Adipocyte (in vitro differentiated cells): ENCODE measurements at regions not wholly inside any gene's neighbourhood (a gene's known extent, or its start where the extent isn't known, plus 50 kb on each side); places are given as distances from the start of the nearest gene placed in this dataset.
"Not testable (repeated sequence)": the region's sequence is repeated elsewhere in the genome, so short reads cannot be mapped to it uniquely, and the experiment has no call there.

Experiments used
- DNase-seq: peaks from one replicate; pipeline ENCODE4 v3.0.0-alpha.2; 2015; ENCODE audit warnings: low read depth
- H3K27me3 ChIP-seq: replicated peaks from 2 replicates; pipeline ENCODE4 v1.7.0; 2013; ENCODE audit warnings: mild to moderate bottlenecking, low read length, moderate library complexity; ENCODE audit not compliant: control insufficient read depth, insufficient read depth
- H3K36me3 ChIP-seq: 2 replicates; pipeline ENCODE4 v1.7.0; 2013; ENCODE audit warnings: low read length, mild to moderate bottlenecking, moderate library complexity; ENCODE audit not compliant: control insufficient read depth, insufficient read depth, severe bottlenecking
- H3K4me1 ChIP-seq: 2 replicates; pipeline ENCODE4 v1.7.0; 2013; ENCODE audit warnings: mild to moderate bottlenecking, low read length, moderate library complexity; ENCODE audit not compliant: control insufficient read depth, insufficient read depth
- H3K4me3 ChIP-seq: 2 replicates; pipeline ENCODE4 v1.7.0; 2013; ENCODE audit warnings: mild to moderate bottlenecking, low read length, moderate library complexity
- H3K9ac ChIP-seq: 2 replicates; pipeline ENCODE4 v1.7.0; 2013; ENCODE audit warnings: mild to moderate bottlenecking, low read length, moderate library complexity
- H3K9me3 ChIP-seq: 2 replicates; pipeline ENCODE4 v1.7.0; 2013; ENCODE audit warnings: mild to moderate bottlenecking, low read length, moderate library complexity; ENCODE audit not compliant: control insufficient read depth

DNA sequence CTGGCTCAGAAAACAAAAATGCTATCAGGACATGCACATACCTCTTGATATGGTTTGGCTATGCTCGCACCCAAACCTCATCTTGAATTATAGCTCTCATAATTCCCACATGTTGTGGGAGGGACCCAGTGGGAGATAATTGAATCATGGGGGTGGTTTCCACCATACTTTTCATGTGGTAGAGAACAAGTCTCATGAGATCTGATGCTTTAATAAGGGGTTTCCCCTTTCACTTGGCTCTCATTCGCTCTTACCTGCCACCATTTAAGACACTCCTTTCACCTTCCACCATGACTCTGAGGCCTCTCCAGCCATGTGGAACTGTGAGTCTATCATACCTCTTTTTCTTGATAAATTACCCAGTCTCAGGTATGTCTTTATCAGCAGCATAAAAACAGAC lies 958.6 kb downstream of the TRAM1L1 start:
- no peak for DNase-seq
- Histone ChIP-seq H3K27me3 (no peaks in the 10 kb centered on the region), H3K4me3 (no peak overlapping the region), H3K9ac (no peak overlapping the region), H3K9me3 (no peaks in the 10 kb centered on the region), H3K4me1 (peaks cover 9% of the 10 kb centered on the region), H3K36me3 (no peaks in the 10 kb centered on the region)

DNA sequence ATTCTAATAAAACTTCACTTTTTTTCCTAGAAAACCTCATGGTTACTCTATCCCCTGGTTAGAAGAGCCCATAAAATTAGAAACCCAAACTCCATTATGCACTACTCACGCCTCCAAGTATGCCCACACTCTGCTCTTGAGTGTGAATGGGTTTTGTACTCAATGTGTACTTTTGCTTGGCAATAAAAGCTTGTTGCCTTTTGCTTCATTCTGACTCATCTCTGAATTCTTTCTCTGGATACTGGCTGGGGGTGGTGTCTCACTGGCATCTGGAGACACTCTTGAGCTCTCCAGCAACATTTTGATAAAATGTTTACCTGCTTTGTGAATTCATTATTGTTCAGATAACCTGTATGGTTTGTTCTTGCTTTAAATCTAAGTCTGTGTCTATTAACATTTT lies 963.3 kb downstream of the TRAM1L1 start:
- no peaks in the 10 kb centered on the region for H3K27me3 ChIP-seq
- peaks cover 11% of the 10 kb centered on the region for H3K4me1 ChIP-seq
- no peak overlapping the region for H3K9ac ChIP-seq
- no peaks in the 10 kb centered on the region for H3K36me3 ChIP-seq
- no peak overlapping the region for H3K4me3 ChIP-seq
- DNase-seq: peak; percentile 7
- H3K9me3 ChIP-seq: no peaks in the 10 kb centered on the region

DNA sequence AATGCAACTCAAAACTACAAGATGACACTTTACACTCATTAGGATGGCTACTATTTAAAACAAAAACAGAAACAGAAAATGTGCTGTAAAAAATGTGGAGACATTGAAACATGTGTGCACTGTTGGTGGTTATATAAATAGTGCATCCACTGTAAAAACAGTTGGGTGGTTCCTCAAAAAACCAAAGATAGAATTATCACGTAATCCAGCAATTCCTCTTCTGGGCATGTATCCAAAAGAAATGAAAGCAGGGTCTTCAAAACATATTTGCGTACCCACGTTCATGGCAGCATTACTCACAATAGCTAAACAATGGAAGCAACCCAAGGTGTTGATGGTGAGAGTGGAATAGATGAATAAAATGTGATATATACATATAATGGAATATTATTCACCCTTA lies 967.2 kb downstream of the TRAM1L1 start:
- H3K4me3 ChIP-seq: no peak overlapping the region
- no peaks in the 10 kb centered on the region for H3K9me3 ChIP-seq
- peaks cover 11% of the 10 kb centered on the region for H3K4me1 ChIP-seq
- no peaks in the 10 kb centered on the region for H3K27me3 ChIP-seq
- DNase-seq: no peak
- H3K9ac ChIP-seq: no peak overlapping the region
- H3K36me3 ChIP-seq: no peaks in the 10 kb centered on the region

DNA sequence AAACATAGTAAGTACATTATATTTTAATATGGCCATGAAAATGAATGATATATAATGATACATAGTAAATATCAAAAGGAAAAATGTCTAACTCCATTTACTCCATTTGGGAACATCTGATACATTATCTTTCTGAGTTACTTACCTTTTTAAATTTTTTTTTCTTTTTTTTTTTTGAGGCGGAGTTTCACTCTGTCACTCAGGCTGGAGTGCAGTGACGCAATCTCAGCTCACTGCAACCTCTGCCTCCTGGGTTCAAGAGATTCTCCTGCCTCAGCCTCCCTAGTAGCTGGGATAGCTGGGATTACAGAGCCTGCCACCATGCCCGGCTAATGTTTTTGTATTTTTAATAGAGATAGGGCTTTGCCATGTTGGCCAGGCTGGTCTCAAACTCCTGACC lies 972.5 kb downstream of the TRAM1L1 start:
- not testable (repeated sequence) for H3K36me3 ChIP-seq, H3K4me3 ChIP-seq, H3K27me3 ChIP-seq, H3K4me1 ChIP-seq, H3K9ac ChIP-seq, H3K9me3 ChIP-seq, DNase-seq

DNA sequence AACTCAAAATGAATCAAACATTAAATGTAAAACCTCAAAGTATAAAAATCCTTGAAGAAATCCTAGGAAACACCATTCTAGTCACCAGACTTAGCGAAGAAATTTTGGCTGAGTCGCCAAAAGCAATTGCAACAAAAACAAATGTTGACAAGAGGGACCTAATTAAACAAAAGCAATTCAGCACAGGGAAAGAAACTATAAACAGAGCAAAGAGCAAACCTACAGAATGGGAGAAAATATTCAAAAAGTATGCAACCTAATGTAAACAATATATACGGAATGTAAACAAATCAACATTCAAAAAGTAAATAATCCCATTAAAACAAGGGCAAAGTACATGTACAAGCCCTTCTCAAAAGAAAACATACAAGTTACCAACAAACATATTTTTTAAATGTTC lies 974.7 kb downstream of the TRAM1L1 start:
- Histone ChIP-seq H3K9ac (no peak overlapping the region), H3K4me3 (no peak overlapping the region), H3K27me3 (no peaks in the 10 kb centered on the region), H3K9me3 (no peaks in the 10 kb centered on the region), H3K4me1 (no peaks in the 10 kb centered on the region), H3K36me3 (no peaks in the 10 kb centered on the region)
- no peak for DNase-seq

DNA sequence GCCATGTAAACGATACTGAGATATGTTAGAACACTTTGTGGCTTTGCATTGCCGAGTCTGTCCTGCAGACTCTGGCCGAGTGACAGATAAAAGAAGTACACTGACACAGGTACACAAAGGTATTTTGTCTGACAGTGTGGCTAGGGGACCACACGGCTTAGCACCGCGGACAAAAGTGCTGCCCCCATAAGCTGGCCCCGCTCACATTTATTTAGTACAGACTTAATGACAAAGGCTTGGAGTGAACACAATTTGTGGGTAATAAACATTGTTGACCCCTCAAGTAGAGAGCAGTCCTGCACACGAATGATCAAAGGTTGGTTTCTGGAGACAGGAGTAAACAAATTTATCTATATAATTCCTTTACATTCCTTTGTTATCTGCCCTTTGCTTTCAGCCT lies 976.8 kb downstream of the TRAM1L1 start:
- H3K9me3 ChIP-seq: no peaks in the 10 kb centered on the region
- H3K9ac ChIP-seq: no peak overlapping the region
- H3K4me1 ChIP-seq: no peaks in the 10 kb centered on the region
- no peaks in the 10 kb centered on the region for H3K27me3 ChIP-seq
- no peak overlapping the region for H3K4me3 ChIP-seq
- DNase-seq: no peak
- no peaks in the 10 kb centered on the region for H3K36me3 ChIP-seq

DNA sequence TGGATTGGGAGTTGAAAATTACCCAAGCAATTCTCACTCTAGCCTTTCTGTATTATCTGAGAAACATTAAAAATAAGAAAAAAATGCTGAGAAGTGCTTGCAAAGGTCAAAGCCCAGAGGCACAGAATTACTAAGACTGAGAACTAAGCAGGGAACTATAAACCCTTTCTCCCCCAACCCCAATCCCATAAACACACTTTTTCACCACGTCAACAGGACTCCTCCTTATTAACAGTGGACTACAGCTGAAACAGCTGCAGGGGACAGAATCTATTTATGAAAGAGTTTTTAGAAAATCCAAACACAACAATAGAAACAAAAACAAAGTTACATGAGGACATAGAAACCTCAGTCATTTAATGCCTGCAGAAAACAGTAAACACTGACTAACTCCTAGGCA lies 984.1 kb downstream of the TRAM1L1 start:
- no peaks in the 10 kb centered on the region for H3K36me3 ChIP-seq
- no peak overlapping the region for H3K9ac ChIP-seq
- no peak overlapping the region for H3K4me3 ChIP-seq
- no peak for DNase-seq
- peaks cover 13% of the 10 kb centered on the region for H3K9me3 ChIP-seq
- H3K27me3 ChIP-seq: no peaks in the 10 kb centered on the region
- no peaks in the 10 kb centered on the region for H3K4me1 ChIP-seq

DNA sequence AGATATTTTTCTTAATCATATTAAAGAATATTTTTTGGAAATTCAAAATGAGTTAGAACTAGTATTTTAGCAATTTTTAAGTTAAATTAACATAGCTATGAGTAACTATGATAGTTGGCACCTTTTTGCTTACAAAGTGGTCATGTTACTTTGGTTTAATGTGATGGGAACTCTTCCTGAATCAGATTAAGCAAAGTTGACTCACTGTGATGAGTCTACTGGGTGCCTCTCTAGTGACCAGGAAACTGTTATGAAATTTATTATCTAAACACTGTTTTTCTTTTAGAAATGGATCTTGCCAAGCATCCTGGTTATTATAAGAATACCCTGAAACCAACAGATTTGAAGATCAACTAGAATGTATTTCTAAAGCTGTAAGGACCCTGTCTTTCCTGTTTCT lies 985.8 kb downstream of the TRAM1L1 start:
- no peak overlapping the region for H3K4me3 ChIP-seq
- peaks cover 13% of the 10 kb centered on the region for H3K9me3 ChIP-seq
- no peak for DNase-seq
- no peak overlapping the region for H3K9ac ChIP-seq
- H3K27me3 ChIP-seq: no peaks in the 10 kb centered on the region
- no peaks in the 10 kb centered on the region for H3K36me3 ChIP-seq
- H3K4me1 ChIP-seq: no peaks in the 10 kb centered on the region

DNA sequence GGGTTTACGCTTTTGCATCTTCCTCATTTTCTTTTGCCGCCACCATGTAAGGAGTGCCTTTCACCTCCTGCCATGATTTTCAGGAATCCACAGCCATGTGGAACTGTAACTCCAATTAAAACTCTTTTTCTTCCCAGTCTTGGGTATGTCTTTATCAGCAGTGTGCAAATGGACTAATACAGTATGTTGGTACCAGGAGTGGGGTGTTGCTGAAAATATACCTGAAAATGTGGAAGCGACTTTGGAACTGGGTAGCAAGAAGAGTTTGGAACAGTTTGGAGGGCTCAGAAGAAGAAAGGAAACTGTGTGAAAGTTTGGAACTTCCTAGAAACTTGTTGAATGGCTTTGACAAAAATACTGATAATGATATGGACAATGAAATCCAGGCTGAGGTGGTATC lies 983.9 kb upstream of the NDST4 start:
- H3K4me3 ChIP-seq, H3K9ac ChIP-seq, H3K27me3 ChIP-seq, DNase-seq, H3K4me1 ChIP-seq, H3K36me3 ChIP-seq: not testable (repeated sequence)
- H3K9me3 ChIP-seq: peaks cover 13% of the 10 kb centered on the region

DNA sequence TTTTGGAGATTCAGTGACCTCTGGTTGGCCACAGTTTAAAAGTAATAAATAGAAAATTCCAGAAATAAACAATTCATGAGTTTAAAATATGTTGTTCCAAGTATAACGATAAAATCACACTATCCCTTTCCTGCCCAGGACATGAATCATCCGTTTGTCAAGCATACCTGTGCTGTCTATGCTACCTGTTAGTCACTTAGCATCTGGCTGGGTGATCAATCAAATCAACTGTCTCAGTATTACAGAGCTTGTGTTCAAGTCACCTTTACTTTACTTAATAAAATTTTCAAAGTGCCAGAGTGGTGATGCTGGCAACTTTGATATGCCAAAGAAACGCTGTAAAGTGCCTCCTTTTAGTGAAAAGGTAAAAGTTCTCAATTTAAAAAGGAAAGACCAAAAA lies 979.5 kb upstream of the NDST4 start:
- no peaks in the 10 kb centered on the region for H3K4me1 ChIP-seq
- H3K4me3 ChIP-seq: no peak overlapping the region
- H3K9me3 ChIP-seq: peaks cover 13% of the 10 kb centered on the region
- no peaks in the 10 kb centered on the region for H3K27me3 ChIP-seq
- no peaks in the 10 kb centered on the region for H3K36me3 ChIP-seq
- no peak overlapping the region for H3K9ac ChIP-seq
- DNase-seq: no peak

DNA sequence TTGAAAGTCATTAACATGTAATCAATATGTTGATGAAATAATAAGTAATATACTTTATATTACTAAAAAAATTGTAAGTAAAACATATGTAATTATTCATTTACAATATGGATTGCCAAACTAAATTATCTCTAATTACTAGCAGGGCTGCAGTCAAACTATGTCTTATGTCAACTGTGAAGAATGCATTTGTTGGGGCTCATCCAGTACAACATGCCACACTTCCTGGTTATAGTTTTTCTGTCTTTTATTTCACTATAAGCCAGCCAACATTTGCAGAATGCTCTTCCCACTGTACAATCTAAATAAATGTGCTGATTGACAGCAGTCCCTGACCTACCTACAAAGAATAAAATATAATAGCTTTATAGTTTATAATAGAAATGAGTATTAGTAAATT lies 975.4 kb upstream of the NDST4 start:
- peak; percentile 38 for DNase-seq
- H3K4me1 ChIP-seq: no peaks in the 10 kb centered on the region
- no peak overlapping the region for H3K9ac ChIP-seq
- no peak overlapping the region for H3K4me3 ChIP-seq
- no peaks in the 10 kb centered on the region for H3K27me3 ChIP-seq
- H3K9me3 ChIP-seq: no peaks in the 10 kb centered on the region
- no peaks in the 10 kb centered on the region for H3K36me3 ChIP-seq

DNA sequence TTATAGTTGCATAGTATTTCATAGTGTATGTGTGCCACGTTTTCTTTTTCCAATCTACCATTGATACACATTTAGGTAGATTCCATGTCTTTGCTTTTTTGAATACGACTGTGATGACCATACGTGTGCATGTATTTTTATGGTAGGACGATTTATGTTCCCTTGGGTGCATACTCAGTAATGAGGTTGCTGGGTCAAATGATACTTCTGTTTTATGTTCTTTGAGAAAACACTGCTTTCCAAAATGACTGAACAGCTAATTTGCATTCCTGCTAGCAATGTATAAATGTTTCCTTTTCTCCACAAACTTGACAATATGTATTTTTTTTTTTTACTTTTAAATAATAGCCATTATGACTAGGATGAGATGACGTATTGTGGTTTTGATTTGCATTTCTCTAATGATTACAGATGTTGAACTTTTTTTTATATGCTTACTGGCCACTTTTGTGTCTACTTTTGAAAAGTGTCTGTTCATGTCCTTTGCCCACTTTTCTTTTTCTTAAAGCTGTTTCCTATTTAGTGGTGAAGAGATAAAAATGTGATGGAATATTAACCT lies 969.5 kb upstream of the NDST4 start:
- Histone ChIP-seq H3K27me3 (no peaks in the 10 kb centered on the region), H3K9ac (no peak overlapping the region), H3K4me3 (no peak overlapping the region), H3K9me3 (no peaks in the 10 kb centered on the region), H3K4me1 (no peaks in the 10 kb centered on the region), H3K36me3 (no peaks in the 10 kb centered on the region)
- DNase-seq: no peak
